K562 (cell line): ENCODE measurements at regions not wholly inside any gene's neighbourhood (a gene's known extent, or its start where the extent isn't known, plus 50 kb on each side); places are given as distances from the start of the nearest gene placed in this dataset.

Source experiments
- ELF4 ChIP-seq: fragments of 450-650 bp; formaldehyde crosslinking; IDR thresholded peaks from 2 replicates; pipeline ENCODE4 v1.4.0; 2022; ENCODE audit warnings: missing genetic modification characterization
- GATA2 ChIP-seq: sonication (generic); formaldehyde crosslinking; IDR thresholded peaks from 2 replicates; pipeline ENCODE4 v1.4.0; 2020; ENCODE audit warnings: mild to moderate bottlenecking, missing genetic modification reagents
- HDAC3 ChIP-seq: fragments of 450-650 bp; IDR thresholded peaks from 2 replicates; pipeline ENCODE4 v1.6.1; 2018; ENCODE audit warnings: borderline replicate concordance, mild to moderate bottlenecking, moderate library complexity; ENCODE audit not compliant: partially characterized antibody
- HES1 ChIP-seq: fragments of 450-650 bp; IDR thresholded peaks from 2 replicates; pipeline ENCODE4 v1.6.1; 2016; ENCODE audit warnings: low read depth, mild to moderate bottlenecking, moderate library complexity
- NRF1 ChIP-seq, 2 experiments: fragments of 450-650 bp; IDR thresholded peaks in 1 of 2; conservative IDR thresholded peaks in 1 of 2; 2 replicates each; pipeline ENCODE4 v1.6.1; 2014; ENCODE audit warnings: mild to moderate bottlenecking in 2 of 2
- RERE ChIP-seq: sonication (generic); formaldehyde crosslinking; IDR thresholded peaks from 2 replicates; pipeline ENCODE4 v1.8.0; 2023; ENCODE audit warnings: missing genetic modification reagents, mild to moderate bottlenecking, borderline replicate concordance
- SPI1 ChIP-seq: IDR thresholded peaks from 2 replicates; pipeline ENCODE4 v1.6.1; 2011; ENCODE audit warnings: low read depth, low read length, control low read depth, borderline replicate concordance
- TAF1 ChIP-seq: IDR thresholded peaks from 2 replicates; pipeline ENCODE4 v1.6.1; 2011; ENCODE audit warnings: mild to moderate bottlenecking, low read length, moderate library complexity; ENCODE audit not compliant: insufficient read depth, control insufficient read depth, severe bottlenecking; ENCODE audit errors: extremely low read depth
- ZNF41 ChIP-seq: fragments of 250-450 bp; sonication (Bioruptor Pico); conservative IDR thresholded peaks from 2 replicates; pipeline ENCODE4 v1.4.0; 2020; ENCODE audit warnings: mild to moderate bottlenecking
- ZNF584 ChIP-seq: fragments of 200-800 bp; sonication (Bioruptor generic); IDR thresholded peaks from 2 replicates; pipeline ENCODE4 v1.6.1; 2016; ENCODE audit warnings: low read depth, mild to moderate bottlenecking, missing genetic modification characterization, missing compliant biosample characterization

- TF ChIP-seq HES1 (peak; percentile 90), GATA2 (CRISPR knock-in tag) (peak; percentile 98), RERE (CRISPR knock-in tag) (no peak), SPI1 (peak; percentile 53; the same call in 1 of the 2 replicates), ZNF584 (CRISPR knock-in tag) (peak; percentile 32; the same call in 1 of the 2 replicates), ELF4 (CRISPR knock-in tag) (peak; percentile 88), TAF1 (peak; percentile 42), ZNF41 (CRISPR knock-in tag) (0 out of 2 replicates have a peak, but pooled peaks have one; percentile 19), HDAC3 (peak; percentile 84), NRF1 (conservative IDR thresholded peaks at IDR 0.05 in 1 of 2, IDR thresholded peaks at IDR 0.05 in 1 of 2) (0 out of 4 replicates have a peak, but pooled peaks have one; percentile 18 to 37)
Observed at GRCh38 chr5:135271533-135272310, 127.3 kb downstream of the MACROH2A1 start (continued).
